GM13976 (cell line): ENCODE measurements at regions not wholly inside any gene's neighbourhood (a gene's known extent, or its start where the extent isn't known, plus 50 kb on each side); places are given as distances from the start of the nearest gene placed in this dataset.
"Not testable (repeated sequence)": the region's sequence is repeated elsewhere in the genome, so short reads cannot be mapped to it uniquely, and the experiment has no call there.

Experiments used
- DNase-seq: peaks from one replicate; pipeline ENCODE4 v3.0.0; 2012; ENCODE audit warnings: low spot score
- CTCF ChIP-seq: IDR thresholded peaks from 2 replicates; pipeline ENCODE4 v1.5.1; 2012; ENCODE audit warnings: borderline replicate concordance, mild to moderate bottlenecking; ENCODE audit not compliant: insufficient read depth; ENCODE audit errors: extremely low read depth, missing control alignments, control extremely low read depth
- in situ Hi-C: fragments of 300-500 bp; cut with MboI; formaldehyde crosslinking; loops from one replicate; pipeline ENCODE4 v1.12.0; 2022; ENCODE audit warnings: low sequenced_read_pairs, mixed read lengths, inconsistent platforms; ENCODE audit not compliant: unreplicated experiment

DNA sequence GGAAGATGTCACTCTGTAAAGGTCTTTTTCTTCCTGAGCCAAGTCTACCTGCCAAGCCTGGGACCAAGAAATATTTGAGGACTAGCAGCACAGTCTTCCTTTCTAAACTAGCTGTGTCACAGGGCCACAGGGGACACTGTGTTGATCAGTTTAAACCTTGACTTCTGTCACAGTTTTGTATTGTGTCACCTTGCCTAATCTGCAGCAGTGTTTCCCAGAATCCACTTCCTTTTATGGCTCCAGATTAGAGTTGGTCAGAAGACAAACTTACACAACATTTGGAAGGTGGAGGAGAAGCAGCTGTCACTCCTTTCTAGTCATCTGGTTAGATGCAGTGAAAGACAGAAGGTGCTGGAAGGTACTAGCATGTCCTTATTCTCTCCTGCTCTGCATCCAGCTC, 143.1 kb upstream of the BCOR start:
- no peak for TF ChIP-seq CTCF
- in situ Hi-C loops, result no loop called here
- DNase-seq, result no peak

GRCh38 chrX:40237731-40238178, 140.0 kb upstream of the BCOR start:
- DNase-seq, result no peak
- no peak for TF ChIP-seq CTCF
- in situ Hi-C loops, result no loop called here

GRCh38 chrX:40230646-40231045, 132.9 kb upstream of the BCOR start:
- no peak for TF ChIP-seq CTCF
- in situ Hi-C loops, result no loop called here
- DNase-seq, result no peak

GRCh38 chrX:40227125-40227524, 129.4 kb upstream of the BCOR start:
- no peak for TF ChIP-seq CTCF
- DNase-seq, result no peak
- in situ Hi-C loops, result no loop called here

- TF ChIP-seq CTCF, result no peak
- DNase-seq, result no peak
- in situ Hi-C loops, result no loop called here
Observed at GRCh38 chrX:40224658-40225057, 126.9 kb upstream of the BCOR start.

- DNase-seq, in situ Hi-C loops: not testable (repeated sequence)
Observed at GRCh38 chrX:40222612-40223011, 124.9 kb upstream of the BCOR start.

DNA sequence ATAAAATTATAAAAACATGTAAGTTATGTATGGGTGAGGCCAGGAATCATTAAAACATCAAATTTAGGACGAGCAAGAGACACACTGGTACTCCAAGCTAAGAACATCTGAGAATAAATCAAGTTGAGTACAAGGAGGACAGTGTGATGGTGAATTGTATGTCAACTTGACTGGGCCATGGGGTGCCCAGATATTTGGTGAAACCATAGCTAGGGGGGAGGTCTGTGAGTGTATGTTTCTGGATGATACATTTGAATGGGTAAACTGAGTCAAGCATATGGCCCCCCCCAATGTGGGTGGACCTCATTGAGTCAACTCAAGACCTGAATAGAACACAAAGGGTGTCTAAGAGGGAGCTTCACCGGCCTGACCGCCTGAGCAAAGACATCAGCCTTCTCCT, 115.3 kb upstream of the BCOR start:
- TF ChIP-seq CTCF, result no peak
- in situ Hi-C loops, result no loop called here
- DNase-seq, result no peak
